ENCODE measurements at regions not wholly inside any gene's neighbourhood (a gene's known extent, or its start where the extent isn't known, plus 50 kb on each side); places are given as distances from the start of the nearest gene placed in this dataset.

DNA sequence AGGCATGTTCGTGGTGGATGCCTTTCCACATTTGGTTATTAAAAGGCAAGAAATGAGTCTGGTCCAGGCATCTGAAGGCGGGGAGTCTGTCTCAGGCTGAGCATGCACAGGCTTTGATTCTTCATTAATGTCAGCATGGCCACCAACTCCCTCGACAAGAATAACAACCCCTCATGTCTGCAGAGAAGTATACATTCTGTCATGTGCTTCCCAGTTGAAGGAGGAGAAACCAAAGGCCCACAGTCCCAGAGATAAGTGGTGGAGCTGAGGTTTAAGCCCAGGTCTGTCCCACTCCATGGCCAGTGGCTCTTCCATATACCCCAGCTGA, 61.6 kb upstream of the LAPTM5 start:
- DNase-seq (ENCODE audit: low read depth, low spot score): no peak
- Histone ChIP-seq H3K27me3 (ENCODE audit: control insufficient read depth, insufficient read depth, low read length) (no peaks in the 10 kb centered on the region), H3K4me3 (ENCODE audit: low read depth, low read length) (no peak overlapping the region), H3K9me3 (ENCODE audit: control insufficient read depth, insufficient read depth, low read length) (no peaks in the 10 kb centered on the region), H3K27ac (ENCODE audit: low read depth, low read length) (no peak overlapping the region)
- POLR2A ChIA-PET: interaction anchor here (0.5 kb wide), 1 partner anchor 39 kb away, joined by 4 read pairs; no protein-coding TSS in a partner anchor
- CTCF ChIA-PET: interaction anchor here (4.2 kb wide), 1 partner anchor 17 kb away, joined by 28 read pairs; no protein-coding TSS in a partner anchor
- TF ChIP-seq, protein P1, sequence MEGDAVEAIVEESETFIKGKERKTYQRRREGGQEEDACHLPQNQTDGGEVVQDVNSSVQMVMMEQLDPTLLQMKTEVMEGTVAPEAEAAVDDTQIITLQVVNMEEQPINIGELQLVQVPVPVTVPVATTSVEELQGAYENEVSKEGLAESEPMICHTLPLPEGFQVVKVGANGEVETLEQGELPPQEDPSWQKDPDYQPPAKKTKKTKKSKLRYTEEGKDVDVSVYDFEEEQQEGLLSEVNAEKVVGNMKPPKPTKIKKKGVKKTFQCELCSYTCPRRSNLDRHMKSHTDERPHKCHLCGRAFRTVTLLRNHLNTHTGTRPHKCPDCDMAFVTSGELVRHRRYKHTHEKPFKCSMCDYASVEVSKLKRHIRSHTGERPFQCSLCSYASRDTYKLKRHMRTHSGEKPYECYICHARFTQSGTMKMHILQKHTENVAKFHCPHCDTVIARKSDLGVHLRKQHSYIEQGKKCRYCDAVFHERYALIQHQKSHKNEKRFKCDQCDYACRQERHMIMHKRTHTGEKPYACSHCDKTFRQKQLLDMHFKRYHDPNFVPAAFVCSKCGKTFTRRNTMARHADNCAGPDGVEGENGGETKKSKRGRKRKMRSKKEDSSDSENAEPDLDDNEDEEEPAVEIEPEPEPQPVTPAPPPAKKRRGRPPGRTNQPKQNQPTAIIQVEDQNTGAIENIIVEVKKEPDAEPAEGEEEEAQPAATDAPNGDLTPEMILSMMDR (IDR thresholded peaks at IDR 0.05; ENCODE audit: low read depth, low read length): no peak

DNA sequence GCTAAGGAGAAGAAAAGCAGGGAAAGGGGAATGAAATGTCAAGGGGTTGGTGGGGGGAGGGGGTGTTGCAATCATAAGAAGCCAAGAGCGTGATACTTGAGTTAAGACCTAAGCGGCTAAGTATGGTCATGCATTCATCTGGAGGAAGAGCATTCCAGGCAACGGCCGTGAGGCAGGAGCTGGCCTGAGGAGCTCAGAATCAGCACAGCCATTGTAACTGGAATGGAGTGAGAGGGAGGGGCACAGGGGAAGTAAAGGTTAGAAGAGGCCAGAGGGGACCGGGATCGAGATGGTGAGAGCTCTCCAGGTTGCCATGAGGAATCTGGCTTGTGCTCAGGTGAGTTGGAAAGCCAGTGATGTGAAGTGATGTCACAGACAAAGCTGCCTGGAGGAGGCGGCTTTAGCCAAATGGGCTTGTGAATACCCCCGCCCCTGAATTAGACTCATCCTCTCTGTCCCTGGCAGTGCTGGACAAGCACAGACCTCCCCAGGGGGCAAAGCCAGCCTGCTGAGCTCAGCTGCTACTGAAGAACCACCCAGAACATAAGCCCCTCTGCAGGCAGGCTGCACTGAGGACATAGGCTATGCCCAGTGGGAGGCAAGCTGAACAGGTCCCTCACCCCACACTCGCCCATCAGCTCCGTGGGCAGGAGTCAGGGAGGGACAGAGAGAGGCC, 61.1 kb upstream of the LAPTM5 start:
- no peaks in the 10 kb centered on the region for H3K9me3 ChIP-seq (ENCODE audit: control insufficient read depth, insufficient read depth, low read length)
- no peak overlapping the region for H3K27ac ChIP-seq (ENCODE audit: low read depth, low read length)
- no peak overlapping the region for H3K4me3 ChIP-seq (ENCODE audit: low read depth, low read length)
- no peaks in the 10 kb centered on the region for H3K27me3 ChIP-seq (ENCODE audit: control insufficient read depth, insufficient read depth, low read length)
- CTCF ChIA-PET: interaction anchor here (4.2 kb wide), 1 partner anchor 17 kb away, joined by 28 read pairs; no protein-coding TSS in a partner anchor
- TF ChIP-seq, protein P1 (IDR thresholded peaks at IDR 0.05; ENCODE audit: low read depth, low read length): no peak
- no peak for DNase-seq (ENCODE audit: low read depth, low spot score)
- POLR2A ChIA-PET: no interaction called here

DNA sequence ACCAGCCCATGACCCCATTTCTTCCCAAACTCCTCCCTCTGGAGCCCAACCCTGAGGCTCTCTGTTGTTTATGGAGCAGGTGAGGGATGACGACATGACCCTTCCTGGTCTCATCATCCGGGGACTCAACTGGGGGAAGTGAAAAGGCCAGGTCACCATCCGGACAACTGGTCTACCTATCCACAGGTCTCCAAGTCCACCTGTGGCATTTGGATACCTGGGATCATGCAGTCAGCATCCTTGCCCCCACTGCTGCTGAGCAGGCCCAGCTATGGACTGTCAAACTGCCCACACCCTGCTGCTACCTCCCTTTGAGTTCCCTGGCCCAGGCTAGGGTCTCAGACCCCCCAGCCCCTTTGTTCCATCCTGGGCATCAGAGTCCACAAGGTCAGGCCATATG, 60.0 kb upstream of the LAPTM5 start:
- ChIA-PET CTCF (interaction anchor here (1.2 to 4.2 kb wide), 2 partner anchors 16 to 111 kb away, joined by 4 to 28 read pairs; no protein-coding TSS in a partner anchor), POLR2A (interaction anchor here (1.5 kb wide), 1 partner anchor 9 kb away, joined by 3 read pairs; no protein-coding TSS in a partner anchor)
- no peak for DNase-seq (ENCODE audit: low read depth, low spot score)
- H3K27ac ChIP-seq (ENCODE audit: low read depth, low read length): no peak overlapping the region
- no peaks in the 10 kb centered on the region for H3K9me3 ChIP-seq (ENCODE audit: control insufficient read depth, insufficient read depth, low read length)
- TF ChIP-seq, protein P1 (IDR thresholded peaks at IDR 0.05; ENCODE audit: low read depth, low read length): no peak
- no peak overlapping the region for H3K4me3 ChIP-seq (ENCODE audit: low read depth, low read length)
- no peaks in the 10 kb centered on the region for H3K27me3 ChIP-seq (ENCODE audit: control insufficient read depth, insufficient read depth, low read length)

DNA sequence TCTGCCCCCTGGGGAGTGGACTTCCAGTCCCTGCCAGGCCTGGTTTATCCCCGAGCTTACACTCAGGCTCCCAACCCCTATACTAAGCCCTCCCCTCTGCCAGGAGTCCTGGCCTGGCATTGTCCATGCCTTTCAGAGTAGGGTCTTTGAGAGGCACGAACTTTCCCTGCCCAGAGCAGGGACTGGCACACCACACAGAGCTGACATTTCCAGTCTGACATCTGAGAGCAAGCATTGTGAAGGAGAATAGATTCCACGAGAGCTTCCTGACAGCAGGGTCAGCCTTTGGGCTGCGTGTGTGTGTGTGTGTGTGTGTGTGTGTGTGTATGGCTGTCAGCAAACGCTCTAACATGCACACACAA, 59.5 kb upstream of the LAPTM5 start:
- TF ChIP-seq, protein P1 (IDR thresholded peaks at IDR 0.05; ENCODE audit: low read depth, low read length): no peak
- DNase-seq (ENCODE audit: low read depth, low spot score): no peak
- no peak overlapping the region for H3K4me3 ChIP-seq (ENCODE audit: low read depth, low read length)
- no peaks in the 10 kb centered on the region for H3K9me3 ChIP-seq (ENCODE audit: control insufficient read depth, insufficient read depth, low read length)
- ChIA-PET CTCF (interaction anchor here (1.2 to 4.2 kb wide), 3 partner anchors 15 to 112 kb away, joined by 4 to 28 read pairs (median 7); no protein-coding TSS in a partner anchor), POLR2A (interaction anchor here (0.6 to 1.5 kb wide), 2 partner anchors 9 to 1128 kb away, joined by 3 to 6 read pairs; no protein-coding TSS in a partner anchor)
- H3K27ac ChIP-seq (ENCODE audit: low read depth, low read length): peak overlapping the region; percentile 77
- H3K27me3 ChIP-seq (ENCODE audit: control insufficient read depth, insufficient read depth, low read length): no peaks in the 10 kb centered on the region
